Stimulated activated CD4-positive, alpha-beta T cell treated with anti-CD3 and anti-CD28 coated beads, TNF-alpha, amount 100 ng/mL, for 48 hours (primary cell): ENCODE measurements at regions not wholly inside any gene's neighbourhood (a gene's known extent, or its start where the extent isn't known, plus 50 kb on each side); places are given as distances from the start of the nearest gene placed in this dataset.
"Not testable (repeated sequence)": the region's sequence is repeated elsewhere in the genome, so short reads cannot be mapped to it uniquely, and the experiment has no call there.

ENCODE experiments used
- DNase-seq, 3 donors: peaks; one replicate each; pipeline ENCODE4 v3.0.0-alpha.2; 2020; ENCODE audit warnings: low read depth in 3 of 3

DNA sequence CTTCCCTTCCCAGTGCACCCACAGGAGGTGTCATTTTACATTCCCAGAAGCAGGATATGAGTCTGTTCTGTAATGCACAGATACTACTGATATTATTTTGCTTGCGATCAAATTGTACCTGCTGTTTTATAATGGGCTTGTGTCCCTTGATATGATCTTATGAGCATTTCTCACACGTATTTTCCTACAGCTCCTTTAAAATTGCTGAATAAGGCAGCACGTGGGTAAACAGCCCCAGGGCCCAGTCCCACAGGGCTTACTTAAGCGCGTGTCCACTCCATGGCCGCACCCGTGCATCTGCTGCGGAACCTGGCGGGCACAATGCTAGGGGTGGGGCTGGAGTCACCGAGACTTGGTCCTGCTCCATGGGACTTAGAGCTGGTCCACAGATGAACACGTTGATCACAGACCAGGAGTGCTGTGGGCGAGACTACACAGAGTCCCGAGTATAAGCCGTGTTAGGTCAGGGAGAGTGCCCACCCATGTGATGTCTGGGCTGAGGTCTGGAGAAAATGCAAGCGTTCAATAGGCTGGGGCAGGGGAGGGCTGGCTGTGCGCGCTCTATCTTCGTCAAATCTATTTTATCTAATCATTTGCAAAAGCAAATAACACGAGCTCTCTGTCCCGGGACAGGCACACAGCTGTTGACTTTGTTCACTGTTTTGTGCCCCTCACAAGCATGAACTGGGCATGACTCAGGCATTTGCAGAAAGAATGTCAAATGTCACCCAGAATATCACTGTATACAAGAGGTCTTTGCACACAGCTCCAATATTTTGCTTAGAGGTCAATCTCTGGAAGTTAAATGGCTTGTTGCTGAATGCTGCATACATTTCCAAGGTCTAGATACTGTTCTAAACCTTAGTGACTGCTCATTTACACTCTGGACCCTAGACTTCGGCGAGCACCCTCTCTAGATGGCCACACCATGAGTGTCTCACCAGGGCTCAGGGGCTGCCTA, 119.3 kb downstream of the CRYAA start:
- no peak for DNase-seq

DNA sequence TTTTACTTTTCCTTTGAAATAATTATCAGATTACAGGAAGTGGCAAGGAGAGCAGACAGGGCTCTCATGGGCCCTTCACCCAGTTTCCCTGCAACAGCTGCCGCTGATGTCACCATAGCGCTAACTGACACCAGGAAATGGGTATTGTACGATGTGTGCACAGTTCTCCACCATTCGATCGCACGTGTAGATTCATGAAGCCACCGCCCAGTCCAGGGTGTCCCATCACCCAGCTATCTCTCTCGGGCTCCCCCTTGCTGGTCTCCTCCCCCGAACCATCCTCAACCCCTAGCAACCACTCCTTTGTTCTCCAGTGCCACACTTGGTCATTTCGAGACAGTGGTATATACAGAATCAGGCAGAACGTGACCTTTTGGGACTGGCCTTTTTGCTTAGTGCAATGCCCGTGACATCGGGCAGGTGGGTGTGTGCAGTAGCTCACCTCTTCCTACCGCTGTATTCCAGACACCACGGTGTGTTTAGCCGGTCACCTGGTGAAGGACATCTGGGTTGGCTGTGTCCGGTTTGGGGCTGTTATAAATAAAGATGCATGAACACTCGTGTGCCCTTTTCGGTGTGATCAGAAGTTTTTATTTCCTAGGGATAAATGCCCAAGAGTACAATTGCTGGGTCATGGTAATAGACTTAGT, 118.4 kb downstream of the CRYAA start:
- no peak for DNase-seq

DNA sequence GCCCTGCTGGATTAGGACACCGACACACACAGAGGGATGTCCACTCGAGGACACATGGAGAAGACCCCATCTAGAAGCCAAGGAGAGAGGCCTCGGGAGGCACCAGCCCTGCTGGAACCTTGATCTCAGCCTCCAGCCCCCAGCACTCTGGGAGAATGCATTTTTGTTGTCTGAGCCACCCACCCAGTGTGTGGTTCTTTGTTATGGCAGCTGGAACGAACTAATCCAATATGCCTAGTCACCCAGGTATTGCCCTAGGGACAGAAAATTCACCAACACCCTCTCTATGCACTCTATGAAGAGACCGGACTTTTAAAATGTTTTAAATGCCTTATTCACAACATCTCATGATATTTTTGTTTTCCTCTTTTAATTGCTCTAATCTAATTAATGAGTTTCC, 117.4 kb downstream of the CRYAA start:
- no peak for DNase-seq

DNA sequence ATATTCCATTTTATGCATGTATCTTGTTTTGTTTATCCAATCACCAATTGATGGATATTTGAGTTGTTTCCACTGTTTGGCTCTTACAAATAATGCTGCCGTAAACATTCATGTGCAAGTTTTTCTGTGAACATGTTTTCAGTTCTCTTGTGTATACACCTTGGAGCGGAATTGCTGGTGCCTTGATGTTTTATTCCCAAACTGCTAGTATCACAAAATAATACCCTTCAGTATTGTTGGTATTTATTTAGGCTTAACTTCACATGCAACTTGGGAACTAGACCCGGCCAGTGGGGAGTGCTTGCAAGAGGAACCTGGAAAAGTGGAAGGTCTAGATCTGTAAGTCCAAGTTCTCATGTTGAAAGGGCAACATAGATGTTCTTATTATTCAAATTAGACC, 115.9 kb downstream of the CRYAA start:
- DNase-seq = no peak

DNA sequence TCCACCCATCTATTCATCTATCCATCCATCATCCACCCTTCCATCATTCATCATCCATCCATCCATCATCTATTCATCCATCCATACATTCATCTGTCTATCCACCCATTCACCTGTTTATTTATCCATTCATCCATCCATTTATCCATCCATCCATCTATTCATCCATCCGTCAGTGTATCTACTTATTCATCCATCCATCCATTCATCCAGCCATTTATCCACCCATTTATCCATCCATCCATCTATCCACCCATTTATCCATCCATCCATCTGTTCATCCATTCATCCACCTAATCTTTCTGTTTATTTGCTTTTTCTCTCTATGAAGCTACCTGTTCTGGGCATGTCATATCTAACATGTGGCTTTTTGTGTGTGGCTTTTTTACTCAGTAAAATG, 115.4 kb downstream of the CRYAA start:
- DNase-seq = no peak

DNA sequence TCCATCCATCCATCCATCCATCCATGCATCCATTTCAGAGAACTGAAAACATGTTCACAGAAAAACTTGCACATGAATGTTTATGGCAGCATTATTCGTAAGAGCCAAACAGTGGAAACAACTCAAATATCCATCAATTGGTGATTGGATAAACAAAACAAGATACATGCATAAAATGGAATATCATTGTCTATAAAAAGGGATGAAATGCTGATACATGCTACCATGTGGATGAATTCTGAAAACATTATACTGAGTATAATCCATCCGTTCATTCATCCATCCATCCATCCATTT, 115.1 kb downstream of the CRYAA start:
- DNase-seq = not testable (repeated sequence)

DNA sequence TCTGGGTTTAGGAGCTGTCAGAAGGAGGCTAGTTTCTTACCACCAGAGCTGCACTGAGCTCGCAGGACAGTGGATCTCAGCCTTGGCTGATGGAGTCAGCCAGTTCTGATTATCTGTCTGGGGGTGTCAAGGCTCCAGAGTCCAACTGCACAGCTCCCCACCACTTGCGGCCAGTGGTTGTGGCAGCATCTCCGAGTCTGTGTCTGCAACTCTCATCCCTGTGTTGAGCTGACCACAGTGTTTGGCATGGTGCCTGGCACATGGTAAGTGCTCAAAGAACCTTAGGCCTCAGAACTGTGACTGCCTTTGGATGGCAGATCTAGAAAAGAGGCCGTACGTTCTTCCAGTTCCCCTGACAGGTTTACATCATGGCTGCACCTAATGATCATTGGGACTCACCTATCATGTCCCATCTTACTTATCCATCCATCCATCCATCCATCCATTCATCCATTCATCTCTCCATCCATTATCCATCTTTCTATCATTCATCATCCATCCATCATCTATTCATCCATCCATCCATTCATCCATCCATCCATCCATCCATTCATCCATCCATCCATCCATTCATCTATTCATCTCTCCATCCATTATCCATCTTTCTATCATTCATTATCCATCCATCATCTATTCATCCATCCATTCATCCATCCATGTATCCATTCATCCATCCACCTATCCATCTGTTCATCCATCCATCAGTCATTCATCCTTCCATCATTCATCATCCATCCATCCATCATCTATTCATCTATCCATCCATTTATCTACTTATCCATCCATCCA, 114.5 kb downstream of the CRYAA start:
- DNase-seq = no peak

DNA sequence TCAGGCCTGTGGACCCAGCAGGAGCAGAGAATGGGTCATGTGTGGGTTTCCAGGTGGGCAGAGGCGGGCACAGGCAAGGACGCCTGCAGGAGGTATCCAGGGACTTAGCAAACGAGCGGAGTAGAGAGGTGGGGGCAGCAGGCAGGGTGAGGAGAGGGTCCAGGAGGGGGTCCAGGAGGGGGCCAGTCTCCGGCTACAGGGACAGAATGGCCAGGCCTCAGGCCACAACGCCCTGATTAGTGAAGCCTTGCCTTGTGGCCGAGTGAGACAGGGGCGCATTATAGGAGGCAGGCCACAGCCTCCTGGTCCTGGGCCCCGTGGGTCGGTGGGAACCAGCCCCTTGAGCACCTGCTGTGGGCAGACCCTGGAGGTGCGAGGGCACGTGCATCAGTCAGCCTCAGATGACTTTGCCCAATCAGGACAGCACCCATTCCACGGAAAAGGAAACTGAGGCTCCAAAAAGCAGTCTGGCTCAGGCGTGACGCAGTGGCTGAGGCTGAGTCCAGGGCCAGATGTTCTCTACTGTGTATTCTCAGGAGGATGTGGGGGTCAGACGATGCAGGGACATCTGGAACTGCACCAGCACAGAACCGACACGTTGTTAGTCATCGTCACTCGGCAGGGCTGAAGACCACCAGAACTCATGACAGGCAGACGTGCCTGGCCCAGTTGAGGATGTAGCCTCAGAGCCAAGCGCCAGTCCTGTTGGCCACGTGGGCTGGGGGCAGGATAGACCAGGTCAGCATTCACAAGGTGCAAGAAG, 113.7 kb downstream of the CRYAA start:
- no peak for DNase-seq

DNA sequence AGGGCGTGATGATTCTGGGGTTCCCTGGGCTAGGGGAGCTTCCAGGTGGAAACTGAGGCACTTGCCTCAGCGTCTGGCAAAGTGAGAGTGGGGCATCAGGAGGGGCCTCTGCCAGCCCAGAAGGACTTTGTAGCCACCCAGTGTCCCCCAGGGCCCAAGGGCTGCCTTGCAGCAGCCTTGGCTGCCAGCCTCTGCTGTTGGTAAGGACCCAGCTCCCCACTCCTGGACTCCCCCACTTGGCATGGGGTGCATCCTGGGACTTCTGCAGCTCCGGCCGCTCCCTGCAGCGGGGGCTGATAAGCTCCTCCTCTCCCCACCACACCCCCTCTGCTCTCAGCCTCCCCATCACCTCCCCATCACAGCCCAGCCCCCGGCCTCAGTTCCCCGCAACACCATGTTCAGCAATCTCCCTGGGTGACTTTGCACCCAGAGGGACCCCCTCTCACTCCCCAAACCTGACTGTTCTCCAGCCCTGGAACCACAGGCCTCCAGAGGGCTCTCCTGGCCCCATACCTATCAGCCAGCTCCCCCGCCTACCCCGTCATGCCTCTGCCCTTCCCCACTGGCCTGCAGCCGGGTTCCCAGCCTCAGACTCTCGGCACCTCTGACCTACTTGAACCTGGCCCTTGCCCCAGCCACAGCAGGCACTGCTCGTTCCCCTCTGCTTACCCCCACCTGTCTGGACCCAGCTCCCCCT, 113.0 kb downstream of the CRYAA start:
- no peak for DNase-seq

DNA sequence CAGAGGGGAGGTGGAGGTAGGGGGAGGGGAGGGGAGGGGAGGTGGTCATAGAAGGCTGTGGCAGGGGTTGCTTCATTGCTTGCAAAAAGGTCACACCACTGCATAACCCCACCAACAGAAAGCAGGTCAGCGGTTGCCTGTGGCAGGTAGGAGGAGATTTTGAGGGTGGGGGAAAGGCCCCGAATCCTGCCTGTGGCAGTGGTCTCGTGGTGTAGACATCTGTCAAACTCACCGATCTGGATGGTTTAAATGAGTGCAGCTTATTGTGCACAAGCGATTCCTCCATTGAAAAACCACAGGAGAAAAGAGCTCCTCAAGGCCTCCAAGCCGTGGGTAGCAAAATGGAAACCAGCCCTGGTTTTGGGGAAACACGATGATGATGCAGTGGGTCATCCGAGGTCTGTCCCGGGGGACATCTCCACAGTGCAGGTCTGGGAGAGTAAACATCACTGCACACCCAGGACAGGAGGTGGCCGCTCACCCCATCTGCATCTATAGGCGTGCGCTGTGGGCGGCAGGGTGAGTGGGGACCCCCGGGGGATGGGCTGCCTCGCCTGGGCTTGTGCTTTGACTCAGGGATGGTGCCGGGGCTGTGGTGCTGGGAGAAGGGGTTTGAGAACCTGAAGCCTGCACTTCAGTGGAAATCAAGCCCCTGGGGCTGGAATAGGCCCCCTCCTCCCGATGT, 112.3 kb downstream of the CRYAA start:
- no peak for DNase-seq

DNA sequence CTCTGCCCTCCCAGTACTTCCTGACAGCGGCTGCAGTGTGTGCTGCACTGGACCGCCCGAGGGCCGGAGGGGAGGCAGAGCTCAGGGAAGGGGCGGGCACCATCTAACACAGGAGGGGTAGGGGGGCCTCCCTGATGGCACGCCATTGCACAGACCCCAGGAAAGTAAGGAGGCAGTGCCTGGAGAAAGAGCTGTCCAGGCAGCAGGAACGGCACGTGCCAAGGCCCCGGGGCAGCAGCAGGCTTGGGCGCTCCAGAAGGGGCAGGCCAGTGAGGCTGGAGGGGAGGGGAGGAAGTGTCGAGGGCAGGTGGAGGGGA, 110.7 kb downstream of the CRYAA start:
- no peak for DNase-seq

DNA sequence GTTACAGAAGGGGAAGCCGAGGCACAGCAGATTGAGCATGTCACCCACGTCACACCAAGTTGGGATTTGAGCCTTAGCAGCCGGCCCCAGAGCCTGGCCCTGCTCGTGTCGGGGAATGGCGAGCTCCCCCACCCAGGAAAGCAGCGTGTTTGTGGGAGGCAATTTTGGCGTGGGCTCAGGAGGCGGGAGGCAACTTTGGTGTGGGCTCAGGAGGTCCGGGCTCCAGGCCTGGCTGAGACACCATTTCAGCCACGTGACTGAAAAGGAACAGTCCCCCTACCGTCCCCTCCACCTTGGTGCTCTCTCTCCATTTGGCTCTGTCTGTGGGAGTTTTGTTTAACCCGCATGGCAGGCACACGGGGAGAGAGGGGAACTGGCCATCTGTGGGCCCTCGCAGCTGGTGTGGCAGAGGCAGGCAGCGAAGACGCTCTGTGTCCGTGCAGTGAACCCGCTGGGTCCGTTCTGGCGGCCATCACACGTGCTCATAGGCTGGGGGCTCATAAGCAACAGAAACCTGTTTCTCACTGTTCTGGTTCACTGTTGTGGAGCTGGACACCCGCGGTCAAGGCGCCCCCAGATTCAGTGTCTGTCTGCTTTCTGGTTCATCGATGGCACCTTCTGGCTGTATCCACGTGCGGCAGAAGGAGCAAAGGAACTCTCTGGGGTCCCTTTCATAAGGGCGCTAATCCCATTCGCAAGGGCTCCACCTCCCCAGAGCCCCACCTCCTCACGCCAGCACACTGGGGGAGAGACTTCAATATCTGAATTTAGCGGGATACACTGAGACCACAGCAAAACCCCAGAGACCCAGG, 110.2 kb downstream of the CRYAA start:
- DNase-seq = no peak

DNA sequence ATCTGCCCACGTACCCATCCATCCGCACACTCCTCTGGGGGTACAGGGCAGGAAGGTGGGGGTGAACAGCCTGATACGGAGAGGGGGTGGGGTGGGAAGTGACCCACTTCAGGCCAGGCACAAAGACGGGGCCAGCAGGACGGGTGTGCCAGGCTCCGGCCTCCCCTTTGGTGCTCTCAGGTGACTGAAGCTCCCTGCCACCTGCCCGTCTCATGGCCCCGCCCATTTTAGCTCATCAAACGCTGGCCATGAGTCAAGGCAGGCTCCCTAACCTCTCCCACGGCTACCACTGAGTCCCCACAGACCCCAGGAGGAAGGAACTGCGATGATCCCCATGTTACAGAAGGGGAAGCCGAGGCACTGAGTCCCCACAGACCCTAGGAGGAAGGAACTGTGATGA, 109.6 kb downstream of the CRYAA start:
- no peak for DNase-seq

DNA sequence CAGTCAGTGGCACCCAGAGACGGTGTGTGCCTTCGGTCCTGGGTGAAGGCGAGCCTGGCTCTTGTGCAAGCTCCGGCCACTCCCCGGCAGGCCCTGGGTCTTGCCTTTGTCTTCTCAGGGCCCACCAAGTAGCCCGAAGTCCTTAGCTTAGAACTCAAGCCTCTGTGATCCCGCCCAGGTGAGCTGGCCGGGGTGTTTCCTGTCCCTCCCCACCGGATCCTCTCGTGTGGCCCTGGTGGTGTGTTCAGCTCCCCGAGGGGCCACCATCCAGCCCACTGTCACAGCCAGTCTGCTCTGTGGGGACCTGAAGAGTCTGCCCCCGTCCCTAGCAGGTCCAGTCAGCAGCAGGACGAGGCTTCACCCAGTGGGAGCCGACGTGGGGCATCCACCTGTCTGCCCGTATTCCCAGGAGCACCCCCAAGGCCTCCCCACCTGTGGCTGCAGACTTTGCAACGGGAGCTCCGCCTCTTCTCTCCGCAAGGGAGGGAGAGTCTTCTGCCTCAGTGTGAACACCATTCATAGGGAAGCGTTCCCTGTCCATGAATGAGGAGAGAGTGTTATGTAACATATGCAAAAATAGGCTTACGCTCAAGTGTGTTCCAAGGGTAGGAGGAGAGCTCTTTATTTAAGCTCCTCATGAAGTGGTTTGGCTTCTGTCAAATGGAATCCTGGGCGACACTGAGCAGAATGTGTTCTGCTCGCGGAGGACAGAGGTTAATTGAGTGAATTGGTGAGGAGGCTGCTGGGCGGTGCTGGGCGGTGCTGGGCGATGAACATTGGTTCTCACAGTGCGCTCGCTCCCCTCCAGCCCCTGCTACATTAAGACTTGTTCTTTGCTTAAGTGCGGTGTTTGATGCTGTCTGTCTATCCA, 108.9 kb downstream of the CRYAA start:
- DNase-seq = no peak

DNA sequence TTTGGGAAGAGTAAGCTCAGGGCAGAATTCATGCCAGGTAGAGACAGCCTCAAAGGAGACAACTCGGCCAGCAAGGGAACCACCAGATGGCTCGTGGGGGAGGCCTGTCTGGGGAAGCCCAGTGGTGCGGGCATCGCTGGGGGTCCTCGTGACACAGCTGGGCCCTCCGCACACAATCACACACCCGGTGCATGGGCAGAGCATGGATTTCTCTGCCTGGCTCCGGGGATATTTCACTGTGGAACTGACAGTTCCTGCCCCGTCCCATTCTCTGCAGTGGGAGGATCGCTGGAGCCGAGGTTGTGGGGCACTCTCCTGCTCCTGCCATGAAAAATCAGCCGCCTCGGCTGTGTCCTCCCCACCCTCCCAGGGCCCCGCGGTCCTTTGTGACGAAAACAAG, 108.0 kb downstream of the CRYAA start:
- no peak for DNase-seq

DNA sequence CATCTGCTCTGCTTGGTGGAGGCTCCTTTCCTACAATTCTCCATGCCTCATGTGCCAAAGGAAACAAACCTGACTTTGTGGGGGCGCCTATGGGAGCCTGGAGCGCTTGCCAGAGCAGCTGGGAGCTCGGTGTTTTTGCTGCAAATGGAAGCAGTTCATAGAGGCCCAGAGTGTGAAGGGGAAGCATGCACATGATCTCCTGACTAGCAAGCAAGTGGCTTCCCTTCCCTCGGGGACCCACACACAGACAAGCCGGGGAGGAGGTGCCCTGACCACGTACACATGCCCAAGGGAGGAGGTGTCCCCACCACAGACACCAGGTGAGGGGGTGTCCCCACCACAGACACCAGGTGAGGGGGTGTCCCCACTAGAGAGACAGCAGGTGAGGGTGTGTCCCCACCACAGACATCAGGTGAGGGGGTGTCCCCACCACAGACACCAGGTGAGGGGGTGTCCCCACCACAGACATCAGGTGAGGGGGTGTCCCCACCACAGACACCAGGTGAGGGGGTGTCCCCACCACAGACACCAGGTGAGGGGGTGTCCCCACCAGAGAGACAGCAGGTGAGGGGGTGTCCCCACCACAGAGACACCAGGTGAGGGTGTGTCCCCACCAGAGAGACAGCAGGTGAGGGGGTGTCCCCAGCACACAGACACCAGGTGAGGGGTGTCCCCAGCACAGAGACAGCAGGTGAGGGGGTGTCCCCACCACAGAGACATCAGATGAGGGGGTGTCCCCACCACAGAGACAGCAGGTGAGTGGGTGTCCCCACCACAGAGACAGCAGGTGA, 106.8 kb downstream of the CRYAA start:
- no peak for DNase-seq

DNA sequence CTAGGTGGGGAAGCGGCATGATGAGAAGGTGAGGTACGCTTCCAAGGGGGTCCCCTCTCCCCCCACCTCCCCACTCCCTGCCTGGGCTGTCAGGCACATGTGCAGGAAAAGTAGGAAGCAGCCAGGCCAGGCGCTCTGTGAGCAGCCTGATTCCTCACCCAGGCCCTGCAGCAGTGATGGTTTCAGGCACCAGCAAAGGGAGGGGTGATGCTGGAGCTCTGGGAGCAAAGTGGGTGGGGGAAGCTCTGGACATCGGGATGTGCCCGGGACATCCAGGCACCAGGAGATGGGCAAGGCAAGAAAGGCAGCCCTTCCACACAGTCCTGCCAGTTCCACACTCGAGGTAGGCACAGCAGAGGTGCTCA, 106.1 kb downstream of the CRYAA start:
- no peak for DNase-seq
